ENCODE measurements at regions not wholly inside any gene's neighbourhood (a gene's known extent, or its start where the extent isn't known, plus 50 kb on each side); places are given as distances from the start of the nearest gene placed in this dataset.

DNA sequence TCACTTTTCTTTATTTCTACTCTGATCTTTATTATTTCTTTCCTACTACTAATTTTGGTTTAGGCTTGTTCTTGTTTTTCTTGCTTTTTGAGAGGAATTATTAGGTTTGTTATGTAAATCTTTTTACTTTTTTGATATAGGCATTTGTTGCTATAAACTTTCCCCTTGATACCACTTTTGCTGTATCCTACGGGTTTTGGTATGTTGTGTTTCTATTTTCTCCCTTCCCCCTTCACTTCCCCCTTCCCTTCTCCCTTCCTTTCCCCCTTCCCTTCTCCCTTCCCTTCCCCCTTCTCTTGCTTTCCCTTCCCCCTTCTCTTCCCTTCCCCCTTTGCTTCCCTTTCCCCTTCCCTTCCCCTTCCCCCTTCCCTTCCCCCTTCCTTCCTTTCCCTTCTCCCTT, 529.6 kb downstream of the RAB38 start:
- Histone ChIP-seq H3K27ac (no peak overlapping the region), H3K4me3 (no peak overlapping the region), H3K36me3 (no peaks in the 10 kb centered on the region), H3K9me3 (peaks cover 0 to 3% (median 0%) of the 10 kb centered on the region in 3 donors), H3K27me3 (no peaks in the 10 kb centered on the region), H3K4me1 (no peaks in the 10 kb centered on the region)
- 92% methylated on average over 1 of the region's 1 CpG; no CpG with 5 or more reads in 1 of the 2 donors for WGBS, 2 donors (ENCODE audit: low coverage in 1 of 2)
- ATAC-seq: no peak
- TF ChIP-seq, protein P1, sequence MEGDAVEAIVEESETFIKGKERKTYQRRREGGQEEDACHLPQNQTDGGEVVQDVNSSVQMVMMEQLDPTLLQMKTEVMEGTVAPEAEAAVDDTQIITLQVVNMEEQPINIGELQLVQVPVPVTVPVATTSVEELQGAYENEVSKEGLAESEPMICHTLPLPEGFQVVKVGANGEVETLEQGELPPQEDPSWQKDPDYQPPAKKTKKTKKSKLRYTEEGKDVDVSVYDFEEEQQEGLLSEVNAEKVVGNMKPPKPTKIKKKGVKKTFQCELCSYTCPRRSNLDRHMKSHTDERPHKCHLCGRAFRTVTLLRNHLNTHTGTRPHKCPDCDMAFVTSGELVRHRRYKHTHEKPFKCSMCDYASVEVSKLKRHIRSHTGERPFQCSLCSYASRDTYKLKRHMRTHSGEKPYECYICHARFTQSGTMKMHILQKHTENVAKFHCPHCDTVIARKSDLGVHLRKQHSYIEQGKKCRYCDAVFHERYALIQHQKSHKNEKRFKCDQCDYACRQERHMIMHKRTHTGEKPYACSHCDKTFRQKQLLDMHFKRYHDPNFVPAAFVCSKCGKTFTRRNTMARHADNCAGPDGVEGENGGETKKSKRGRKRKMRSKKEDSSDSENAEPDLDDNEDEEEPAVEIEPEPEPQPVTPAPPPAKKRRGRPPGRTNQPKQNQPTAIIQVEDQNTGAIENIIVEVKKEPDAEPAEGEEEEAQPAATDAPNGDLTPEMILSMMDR (IDR thresholded peaks at IDR 0.05): no peak
- no peak for TF ChIP-seq POLR2AphosphoS5 (IDR thresholded peaks at IDR 0.05)
- TF ChIP-seq POLR2A (IDR thresholded peaks at IDR 0.05): no peak
- TF ChIP-seq EP300 (IDR thresholded peaks at IDR 0.05): no peak

DNA sequence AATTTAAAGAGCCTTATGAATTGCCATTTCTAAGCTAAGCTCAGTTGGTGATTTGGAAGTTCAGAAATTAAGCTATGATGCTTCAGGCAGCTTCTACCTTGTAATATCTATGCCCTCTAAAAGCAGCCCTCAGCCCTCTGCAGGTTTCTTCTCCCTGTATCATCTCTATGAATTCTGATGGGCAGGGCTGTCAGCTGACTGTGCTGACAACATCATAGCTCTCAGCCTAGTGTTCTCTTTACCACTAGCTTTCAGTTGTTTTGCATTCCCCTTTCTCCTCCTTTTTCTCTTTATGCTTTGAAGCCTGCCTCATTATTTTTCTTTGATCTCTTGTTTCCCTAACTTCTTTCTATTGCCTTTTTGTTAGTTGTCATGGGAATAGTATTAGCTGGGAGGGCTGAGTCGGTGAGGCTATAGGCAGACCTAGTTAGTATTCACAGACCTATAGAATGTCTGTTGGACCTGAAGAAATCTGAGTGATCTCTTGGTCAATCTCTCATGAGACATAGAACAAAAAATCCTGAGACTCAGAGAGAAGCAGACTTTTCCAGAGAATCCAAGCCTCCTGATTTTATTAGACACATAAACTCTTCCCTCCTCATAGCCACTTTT, 535.4 kb downstream of the RAB38 start:
- Histone ChIP-seq H3K27ac (no peak overlapping the region), H3K4me3 (no peak overlapping the region), H3K4me1 (no peaks in the 10 kb centered on the region), H3K27me3 (no peaks in the 10 kb centered on the region), H3K36me3 (no peaks in the 10 kb centered on the region), H3K9me3 (no peaks in the 10 kb centered on the region)
- ATAC-seq: no peak
- 60 to 78% methylated on average over 1 of the region's 1 CpG for WGBS, 2 donors (ENCODE audit: low coverage in 1 of 2)
- TF ChIP-seq, protein P1 (IDR thresholded peaks at IDR 0.05): no peak
- TF ChIP-seq EP300 (IDR thresholded peaks at IDR 0.05) (no peak), POLR2AphosphoS5 (IDR thresholded peaks at IDR 0.05) (no peak), POLR2A (IDR thresholded peaks at IDR 0.05) (no peak)

DNA sequence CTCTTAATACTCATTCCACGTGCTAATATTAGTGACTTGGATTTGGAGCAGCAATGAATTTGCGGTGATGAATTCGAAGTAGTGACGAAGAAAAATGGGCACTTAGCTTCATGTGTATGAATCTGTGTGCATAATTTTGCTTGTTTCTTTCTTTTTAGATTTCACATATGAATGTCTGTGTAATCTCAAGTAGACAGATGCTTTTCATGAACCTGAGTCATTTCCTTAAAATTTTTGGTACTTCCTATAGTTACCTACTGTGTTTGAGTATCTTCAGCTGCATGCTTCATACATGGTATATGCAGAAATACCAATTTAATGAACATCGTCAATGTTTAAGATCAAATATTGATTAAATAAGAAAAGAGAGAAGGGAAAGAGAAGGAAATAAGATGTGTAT, 540.2 kb downstream of the RAB38 start:
- H3K4me3 ChIP-seq: no peak overlapping the region
- ATAC-seq: no peak

GRCh38 chr11:87634331-87634730, 540.9 kb downstream of the RAB38 start:
- H3K4me1 ChIP-seq: no peaks in the 10 kb centered on the region
- TF ChIP-seq EP300 (IDR thresholded peaks at IDR 0.05) (no peak), POLR2AphosphoS5 (IDR thresholded peaks at IDR 0.05) (no peak), POLR2A (IDR thresholded peaks at IDR 0.05) (no peak)
- TF ChIP-seq, protein P1 (IDR thresholded peaks at IDR 0.05): no peak
- no peak for ATAC-seq
- H3K36me3 ChIP-seq: no peaks in the 10 kb centered on the region
- H3K27me3 ChIP-seq: no peaks in the 10 kb centered on the region
- H3K4me3 ChIP-seq: no peak overlapping the region
- H3K9me3 ChIP-seq: no peaks in the 10 kb centered on the region
- H3K27ac ChIP-seq: no peak overlapping the region
- 13 to 25% methylated on average over 3 of the region's 3 CpGs for WGBS, 2 donors (ENCODE audit: low coverage in 1 of 2)

More for the DNA sequence above, 540.2 kb downstream of the RAB38 start:
- Histone ChIP-seq H3K9me3 (no peaks in the 10 kb centered on the region), H3K4me1 (no peaks in the 10 kb centered on the region), H3K36me3 (no peaks in the 10 kb centered on the region), H3K27me3 (no peaks in the 10 kb centered on the region), H3K27ac (no peak overlapping the region)
- TF ChIP-seq, protein P1 (IDR thresholded peaks at IDR 0.05): no peak
- no peak for TF ChIP-seq POLR2AphosphoS5 (IDR thresholded peaks at IDR 0.05)
- no peak for TF ChIP-seq POLR2A (IDR thresholded peaks at IDR 0.05)
- TF ChIP-seq EP300 (IDR thresholded peaks at IDR 0.05): no peak
- WGBS, 2 donors (ENCODE audit: low coverage in 1 of 2): 74 to 76% methylated on average over 5 of the region's 5 CpGs

DNA sequence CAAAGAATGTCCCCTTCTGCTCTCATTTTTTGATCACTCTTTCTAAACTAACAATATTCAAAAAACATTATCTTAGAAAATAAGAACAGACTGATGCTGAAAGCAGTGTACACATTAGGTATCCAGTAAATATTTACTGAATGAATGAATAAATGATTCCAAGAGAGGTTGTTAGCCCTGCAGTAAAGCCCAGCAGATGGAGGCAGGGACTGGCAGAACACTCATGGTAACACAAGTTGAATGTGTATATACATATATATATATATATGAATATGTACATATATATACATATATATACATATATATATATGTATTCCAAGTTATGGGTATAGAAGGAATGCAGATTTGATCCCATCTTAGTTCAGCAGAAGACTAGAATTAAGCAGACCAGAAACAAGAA, 546.3 kb downstream of the RAB38 start:
- no peak for ATAC-seq
- no peaks in the 10 kb centered on the region for H3K36me3 ChIP-seq
- H3K9me3 ChIP-seq: no peaks in the 10 kb centered on the region
- H3K27me3 ChIP-seq: no peaks in the 10 kb centered on the region
- H3K27ac ChIP-seq: no peak overlapping the region
- H3K4me1 ChIP-seq: no peaks in the 10 kb centered on the region
- H3K4me3 ChIP-seq: no peak overlapping the region
- TF ChIP-seq EP300 (IDR thresholded peaks at IDR 0.05) (no peak), POLR2A (IDR thresholded peaks at IDR 0.05) (no peak), POLR2AphosphoS5 (IDR thresholded peaks at IDR 0.05) (no peak)
- TF ChIP-seq, protein P1 (IDR thresholded peaks at IDR 0.05): no peak

Data from gastroesophageal sphincter (tissue), 4 donors.